OCI-LY7 (cell line): ENCODE measurements at regions not wholly inside any gene's neighbourhood (a gene's known extent, or its start where the extent isn't known, plus 50 kb on each side); places are given as distances from the start of the nearest gene placed in this dataset.

Experiments
- BruUV-seq: library from RNA; stranded (reverse); fragments of 400-500 nt; replicated peaks from 2 replicates; lab custom pipeline; 2021; lab: Mats Ljungman, UMichigan
- CTCF ChIA-PET: fragments of 300-600 bp; sonication (Branson Sonifier 250); formaldehyde crosslinking; loops from one replicate; lab custom pipeline; 2022; ENCODE audit warnings: antibody characterized with exemption; ENCODE audit not compliant: unreplicated experiment; lab: Charles Lee
- POLR2A ChIA-PET: fragments of 300-600 bp; sonication (Branson Sonifier 250); formaldehyde crosslinking; loops from one replicate; lab custom pipeline; 2022; ENCODE audit warnings: antibody characterized with exemption; lab: Charles Lee
- DNase-seq: peaks from one replicate; pipeline ENCODE4 v3.0.0-alpha.2; 2015; ENCODE audit warnings: low spot score
- H2AFZ ChIP-seq: fragments of 200-600 bp; sonication (generic), shearing (Covaris generic); 2 replicates; pipeline ENCODE4 v1.6.1; 2014; ENCODE audit warnings: mild to moderate bottlenecking, antibody characterized with exemption, low read length, moderate library complexity
- H3K27ac ChIP-seq: fragments of 200-600 bp; sonication (generic); 2 replicates; pipeline ENCODE4 v1.5.1; 2014; ENCODE audit warnings: mixed run types, low read depth, mild to moderate bottlenecking, moderate library complexity, low read length, inconsistent platforms; ENCODE audit not compliant: poor library complexity, severe bottlenecking
- H3K36me3 ChIP-seq: fragments of 200-600 bp; sonication (generic); 2 replicates; pipeline ENCODE4 v1.6.1; 2014; ENCODE audit warnings: mild to moderate bottlenecking, antibody characterized with exemption, low read length, moderate library complexity, mixed read lengths; ENCODE audit not compliant: insufficient read depth
- H3K4me1 ChIP-seq: fragments of 200-600 bp; sonication (generic); 2 replicates; pipeline ENCODE4 v1.5.1; 2014; ENCODE audit warnings: mild to moderate bottlenecking, low read length; ENCODE audit not compliant: insufficient read depth, poor library complexity, severe bottlenecking
- H3K4me2 ChIP-seq: fragments of 200-600 bp; sonication (generic); 2 replicates; pipeline ENCODE4 v1.6.1; 2014; ENCODE audit warnings: mild to moderate bottlenecking, low read length
- H3K4me3 ChIP-seq: fragments of 200-600 bp; sonication (generic); 2 replicates; pipeline ENCODE4 v1.5.1; 2014; ENCODE audit warnings: mild to moderate bottlenecking, low read depth, low read length; ENCODE audit not compliant: poor library complexity, severe bottlenecking
- H3K79me2 ChIP-seq: fragments of 200-600 bp; sonication (generic); 2 replicates; pipeline ENCODE4 v1.6.1; 2016; ENCODE audit warnings: low read depth, mild to moderate bottlenecking, low read length, moderate library complexity, mixed read lengths; ENCODE audit not compliant: insufficient read depth
- H3K9me2 ChIP-seq: fragments of 200-600 bp; sonication (generic); 2 replicates; pipeline ENCODE4 v1.6.1; 2016; ENCODE audit warnings: mild to moderate bottlenecking, low read length, mixed read lengths; ENCODE audit not compliant: insufficient read depth
- H3K9me3 ChIP-seq: fragments of 200-600 bp; sonication (generic); 2 replicates; pipeline ENCODE4 v1.6.1; 2014; ENCODE audit warnings: mild to moderate bottlenecking, mixed run types, low read length, mixed read lengths
- H4K20me1 ChIP-seq: fragments of 200-600 bp; sonication (generic); 2 replicates; pipeline ENCODE4 v1.6.1; 2014; ENCODE audit warnings: mild to moderate bottlenecking, antibody characterized with exemption, low read length, moderate library complexity, mixed read lengths; ENCODE audit not compliant: insufficient read depth
- CTCF ChIP-seq: fragments of 200-600 bp; sonication (generic); conservative IDR thresholded peaks from 2 replicates; pipeline ENCODE4 v1.5.1; 2014; ENCODE audit warnings: mild to moderate bottlenecking, antibody characterized with exemption, low read length, moderate library complexity, mixed read lengths
- EZH2phosphoT487 ChIP-seq: fragments of 200-600 bp; sonication (generic); IDR thresholded peaks from 2 replicates; pipeline ENCODE4 v1.6.1; 2018; ENCODE audit warnings: low read depth, borderline replicate concordance, mild to moderate bottlenecking, mixed run types, antibody characterized with exemption, low read length, moderate library complexity, mixed read lengths
- intact Hi-C: fragments of 100-400 bp; cut with micrococcal nuclease; formaldehyde crosslinking; loops from one replicate; pipeline ENCODE4 v1.10.0; 2022; ENCODE audit not compliant: unreplicated experiment

GRCh38 chr1:110778821-110779220 is 94.1 kb upstream of the CD53 start:
- Histone ChIP-seq H3K4me2 (no peak overlapping the region), H4K20me1 (no peaks in the 10 kb centered on the region), H3K36me3 (no peaks in the 10 kb centered on the region), H3K9me3 (no peaks in the 10 kb centered on the region), H2AFZ (no peak overlapping the region), H3K4me3 (no peak overlapping the region), H3K27ac (no peak overlapping the region), H3K79me2 (no peaks in the 10 kb centered on the region), H3K4me1 (no peaks in the 10 kb centered on the region), H3K9me2 (no peaks in the 10 kb centered on the region)
- no peak for DNase-seq
- ChIA-PET CTCF (no interaction called here), POLR2A (interaction anchor here (0.7 kb wide), 4 partner anchors 8 to 276 kb away, joined by 3 read pairs; no protein-coding TSS in a partner anchor)
- intact Hi-C loops = no loop called here
- TF ChIP-seq EZH2phosphoT487 (no peak), CTCF (no peak)
- no TSS peak for BruUV-seq

GRCh38 chr1:110777228-110777627 is 95.7 kb upstream of the CD53 start:
- Histone ChIP-seq H3K4me1 (peaks cover 3% of the 10 kb centered on the region), H3K4me2 (no peak overlapping the region), H3K27ac (no peak overlapping the region), H3K79me2 (no peaks in the 10 kb centered on the region), H3K9me2 (no peaks in the 10 kb centered on the region), H3K36me3 (no peaks in the 10 kb centered on the region), H3K4me3 (no peak overlapping the region), H4K20me1 (no peaks in the 10 kb centered on the region), H3K9me3 (no peaks in the 10 kb centered on the region), H2AFZ (no peak overlapping the region)
- intact Hi-C loops = no loop called here
- POLR2A ChIA-PET = no interaction called here
- no peak for DNase-seq
- no TSS peak for BruUV-seq
- CTCF ChIA-PET = no interaction called here
- no peak for TF ChIP-seq EZH2phosphoT487
- no peak for TF ChIP-seq CTCF

GRCh38 chr1:110774398-110774797 is 98.5 kb upstream of the CD53 start:
- intact Hi-C loops = no loop called here

More at GRCh38 chr1:110774398-110774797, 98.5 kb upstream of the CD53 start:
- ChIA-PET CTCF (no interaction called here), POLR2A (interaction anchor here (0.6 to 1.5 kb wide), 2 partner anchors 10 to 1586 kb away, joined by 3 to 4 read pairs; no protein-coding TSS in a partner anchor)
- Histone ChIP-seq H2AFZ (no peak overlapping the region), H3K36me3 (no peaks in the 10 kb centered on the region), H3K79me2 (no peaks in the 10 kb centered on the region), H3K9me3 (no peaks in the 10 kb centered on the region), H3K4me1 (peaks cover 5% of the 10 kb centered on the region), H3K4me3 (no peak overlapping the region), H3K27ac (no peak overlapping the region), H4K20me1 (no peaks in the 10 kb centered on the region), H3K9me2 (no peaks in the 10 kb centered on the region), H3K4me2 (no peak overlapping the region)
- BruUV-seq = no TSS peak
- TF ChIP-seq CTCF = no peak
- no peak for TF ChIP-seq EZH2phosphoT487
- no peak for DNase-seq
